ENCODE measurements at regions not wholly inside any gene's neighbourhood (a gene's known extent, or its start where the extent isn't known, plus 50 kb on each side); places are given as distances from the start of the nearest gene placed in this dataset.

GRCh38 chr12:118748478-118749380 lies 232.6 kb upstream of the SRRM4 start:
- Histone ChIP-seq H3K27me3 (replicated peaks) (no peaks in the 10 kb centered on the region), H3K4me3 (ENCODE audit: low read depth, low read length) (no peak overlapping the region), H3K27ac (no peak overlapping the region), H3K36me3 (replicated peaks) (no peaks in the 10 kb centered on the region)
- in situ Hi-C loops (cut with HindIII; ENCODE audit: low pct_ligation_motif_present, low sequenced_read_pairs), result no loop called here
- TF ChIP-seq CTCF (IDR thresholded peaks at IDR 0.05; ENCODE audit: low read depth, low read length, missing control alignments), result no peak
- no peak for DNase-seq

- in situ Hi-C loops (cut with HindIII; ENCODE audit: low pct_ligation_motif_present, low sequenced_read_pairs), result no loop called here
- Histone ChIP-seq H3K27me3 (replicated peaks) (no peaks in the 10 kb centered on the region), H3K4me3 (ENCODE audit: low read depth, low read length) (no peak overlapping the region), H3K36me3 (replicated peaks) (no peaks in the 10 kb centered on the region), H3K27ac (no peak overlapping the region)
- no peak for TF ChIP-seq CTCF (IDR thresholded peaks at IDR 0.05; ENCODE audit: low read depth, low read length, missing control alignments)
- DNase-seq, result no peak
Observed at GRCh38 chr12:118749646-118750045, 231.7 kb upstream of the SRRM4 start.

- Histone ChIP-seq H3K4me3 (ENCODE audit: low read depth, low read length) (no peak overlapping the region), H3K27me3 (replicated peaks) (no peaks in the 10 kb centered on the region), H3K36me3 (replicated peaks) (no peaks in the 10 kb centered on the region), H3K27ac (no peak overlapping the region)
- no peak for TF ChIP-seq CTCF (IDR thresholded peaks at IDR 0.05; ENCODE audit: low read depth, low read length, missing control alignments)
- DNase-seq, result no peak
- in situ Hi-C loops (cut with HindIII; ENCODE audit: low pct_ligation_motif_present, low sequenced_read_pairs), result no loop called here
Observed at GRCh38 chr12:118750666-118751065, 230.7 kb upstream of the SRRM4 start.

- no peaks in the 10 kb centered on the region for H3K27me3 ChIP-seq (replicated peaks)
- TF ChIP-seq CTCF (IDR thresholded peaks at IDR 0.05; ENCODE audit: low read depth, low read length, missing control alignments), result no peak
- no peaks in the 10 kb centered on the region for H3K36me3 ChIP-seq (replicated peaks)
- in situ Hi-C loops (cut with HindIII; ENCODE audit: low pct_ligation_motif_present, low sequenced_read_pairs), result no loop called here
- no peak overlapping the region for H3K27ac ChIP-seq
- no peak for DNase-seq
- H3K4me3 ChIP-seq (ENCODE audit: low read depth, low read length), result no peak overlapping the region
Observed at GRCh38 chr12:118751355-118751754, 230.0 kb upstream of the SRRM4 start.

- no peak for TF ChIP-seq CTCF (IDR thresholded peaks at IDR 0.05; ENCODE audit: low read depth, low read length, missing control alignments)
- H3K4me3 ChIP-seq (ENCODE audit: low read depth, low read length), result no peak overlapping the region
- no peaks in the 10 kb centered on the region for H3K27me3 ChIP-seq (replicated peaks)
- no peak for DNase-seq
- in situ Hi-C loops (cut with HindIII; ENCODE audit: low pct_ligation_motif_present, low sequenced_read_pairs), result no loop called here
- H3K27ac ChIP-seq, result no peak overlapping the region
- H3K36me3 ChIP-seq (replicated peaks), result no peaks in the 10 kb centered on the region
Observed at GRCh38 chr12:118760623-118761022, 220.7 kb upstream of the SRRM4 start.

- in situ Hi-C loops (cut with HindIII; ENCODE audit: low pct_ligation_motif_present, low sequenced_read_pairs), result no loop called here
- DNase-seq, result no peak
- TF ChIP-seq CTCF (IDR thresholded peaks at IDR 0.05; ENCODE audit: low read depth, low read length, missing control alignments), result no peak
- Histone ChIP-seq H3K27me3 (replicated peaks) (no peaks in the 10 kb centered on the region), H3K4me3 (ENCODE audit: low read depth, low read length) (no peak overlapping the region), H3K36me3 (replicated peaks) (no peaks in the 10 kb centered on the region), H3K27ac (no peak overlapping the region)
Observed at GRCh38 chr12:118763234-118763633, 218.1 kb upstream of the SRRM4 start.

Data from brain microvascular endothelial cell (primary cell).